GM12865 (cell line): ENCODE measurements at regions not wholly inside any gene's neighbourhood (a gene's known extent, or its start where the extent isn't known, plus 50 kb on each side); places are given as distances from the start of the nearest gene placed in this dataset.

Experiments
- DNase-seq: peaks from one replicate; pipeline ENCODE4 v3.0.0; 2010; ENCODE audit warnings: low read depth
- H3K4me3 ChIP-seq: 2 replicates; pipeline ENCODE4 v1.5.1; 2011; ENCODE audit warnings: mild to moderate bottlenecking, low read depth, low read length, control low read depth
- CTCF ChIP-seq: IDR thresholded peaks from 2 replicates; pipeline ENCODE4 v1.5.1; 2011; ENCODE audit warnings: low read length, control low read depth, low read depth, inconsistent platforms; ENCODE audit not compliant: insufficient read depth; ENCODE audit errors: missing control alignments

GRCh38 chrX:39677978-39678791 lies 419.6 kb downstream of the BCOR start:
- TF ChIP-seq CTCF: no peak
- no peak overlapping the region for H3K4me3 ChIP-seq
- no peak for DNase-seq

DNA sequence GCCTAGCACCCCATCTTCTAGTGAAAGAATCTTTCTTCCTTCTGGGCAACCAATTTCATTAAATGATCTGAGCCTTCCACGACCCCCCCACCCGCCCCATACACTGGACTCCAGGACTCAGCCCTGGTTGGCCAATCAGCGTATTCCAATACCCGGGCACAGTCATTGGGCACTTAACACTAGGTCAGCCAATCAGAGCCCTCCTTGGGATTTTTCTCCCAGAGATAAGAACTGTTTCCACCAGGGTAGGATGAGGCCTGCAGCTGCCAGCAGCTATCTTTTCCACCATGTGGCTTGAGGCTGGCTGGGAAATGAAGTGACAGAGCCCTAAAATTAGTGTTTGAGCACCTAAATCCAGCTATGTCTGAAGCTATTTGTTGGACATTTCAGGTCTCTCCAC lies 418.8 kb downstream of the BCOR start:
- no peak for TF ChIP-seq CTCF
- DNase-seq: no peak
- H3K4me3 ChIP-seq: no peak overlapping the region

DNA sequence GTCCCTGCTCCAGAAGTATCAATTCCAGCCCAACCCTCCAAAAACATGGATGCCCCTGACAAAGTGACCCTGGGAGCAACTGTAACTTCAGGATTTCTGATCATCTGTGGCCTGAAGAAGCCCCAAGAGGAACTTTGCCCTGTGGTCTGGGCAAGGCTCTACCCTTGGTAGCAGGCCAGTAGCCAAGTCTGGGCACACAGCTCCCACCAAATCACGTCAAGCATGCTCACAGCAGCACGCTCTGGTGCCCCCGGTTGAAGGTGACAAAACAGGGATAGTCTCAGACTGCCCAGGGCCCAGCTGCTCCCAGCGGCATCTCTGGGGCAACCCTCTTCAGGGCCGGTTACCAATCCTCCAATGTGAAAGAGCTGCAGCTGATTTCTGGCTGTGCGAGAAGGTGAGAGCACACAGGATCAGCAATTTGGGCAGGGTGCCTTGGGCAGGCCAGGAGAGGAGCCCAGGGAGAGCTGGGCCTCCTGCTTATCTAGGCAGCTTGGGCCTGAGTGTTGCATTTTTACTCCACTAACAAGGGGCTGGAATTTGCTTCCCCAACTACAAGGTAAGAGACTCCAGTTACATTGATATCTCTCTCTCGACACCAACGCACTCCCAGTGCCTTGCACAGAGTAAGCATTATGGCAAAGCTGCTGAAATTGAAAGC lies 418.1 kb downstream of the BCOR start:
- DNase-seq: no peak
- no peak overlapping the region for H3K4me3 ChIP-seq
- TF ChIP-seq CTCF: no peak

GRCh38 chrX:39681885-39682284 lies 415.9 kb downstream of the BCOR start:
- no peak overlapping the region for H3K4me3 ChIP-seq

DNA sequence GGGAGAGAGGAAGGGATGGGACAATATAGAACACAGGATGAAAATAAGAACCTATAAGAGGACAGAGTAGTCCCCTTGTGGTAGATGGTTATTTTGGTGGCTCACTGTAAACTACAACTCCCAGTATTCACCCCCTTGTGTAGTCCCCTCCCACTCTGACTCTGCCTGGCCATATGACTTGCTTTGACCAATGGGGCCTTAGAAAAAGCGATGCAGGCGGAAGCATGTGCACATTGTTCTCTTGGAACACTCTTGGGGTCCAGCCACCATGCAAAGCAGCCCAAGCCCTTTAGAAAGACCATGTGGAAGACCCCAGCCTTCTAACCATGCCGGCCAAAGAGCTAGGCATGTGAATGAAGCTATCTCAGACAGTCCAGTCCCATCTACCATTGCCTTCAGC lies 415.0 kb downstream of the BCOR start:
- DNase-seq: peak; percentile 0

More at GRCh38 chrX:39681885-39682284, 415.9 kb downstream of the BCOR start:
- no peak for DNase-seq
- TF ChIP-seq CTCF: no peak

GRCh38 chrX:39688219-39688575 lies 409.6 kb downstream of the BCOR start:
- no peak overlapping the region for H3K4me3 ChIP-seq
- TF ChIP-seq CTCF: no peak
- DNase-seq: no peak

More for the DNA sequence above, 415.0 kb downstream of the BCOR start:
- no peak overlapping the region for H3K4me3 ChIP-seq
- no peak for TF ChIP-seq CTCF
